T-helper 2 cell treated with Interferon-gamma antibody and Interleukin-4, amounts not matched to agents 5 μg/mL and 100 μg/mL, for 36 hours (primary cell): ENCODE measurements at regions not wholly inside any gene's neighbourhood (a gene's known extent, or its start where the extent isn't known, plus 50 kb on each side); places are given as distances from the start of the nearest gene placed in this dataset.
A peak's percentile ranks its signal among the peaks of the same experiment; 100 is the strongest.

Source experiments
- DNase-seq: peaks from one replicate; pipeline ENCODE4 v3.0.0; 2021; ENCODE audit warnings: low spot score
- H3K27ac Mint-ChIP-seq: one replicate; pipeline ENCODE4 v1.8.0; 2021; ENCODE audit warnings: mild to moderate bottlenecking, mixed read lengths
- H3K27me3 Mint-ChIP-seq: one replicate; pipeline ENCODE4 v1.8.0; 2021; ENCODE audit warnings: low read depth, mixed read lengths
- H3K36me3 Mint-ChIP-seq: one replicate; pipeline ENCODE4 v1.8.0; 2021; ENCODE audit warnings: low read depth, mixed read lengths
- H3K4me1 Mint-ChIP-seq: one replicate; pipeline ENCODE4 v1.8.0; 2021; ENCODE audit warnings: low read depth, mixed read lengths
- H3K4me3 Mint-ChIP-seq: one replicate; pipeline ENCODE4 v1.8.0; 2022; ENCODE audit warnings: mild to moderate bottlenecking, moderate library complexity, mixed read lengths
- H3K9me3 Mint-ChIP-seq: one replicate; pipeline ENCODE4 v1.8.0; 2021; ENCODE audit warnings: mixed read lengths

DNA sequence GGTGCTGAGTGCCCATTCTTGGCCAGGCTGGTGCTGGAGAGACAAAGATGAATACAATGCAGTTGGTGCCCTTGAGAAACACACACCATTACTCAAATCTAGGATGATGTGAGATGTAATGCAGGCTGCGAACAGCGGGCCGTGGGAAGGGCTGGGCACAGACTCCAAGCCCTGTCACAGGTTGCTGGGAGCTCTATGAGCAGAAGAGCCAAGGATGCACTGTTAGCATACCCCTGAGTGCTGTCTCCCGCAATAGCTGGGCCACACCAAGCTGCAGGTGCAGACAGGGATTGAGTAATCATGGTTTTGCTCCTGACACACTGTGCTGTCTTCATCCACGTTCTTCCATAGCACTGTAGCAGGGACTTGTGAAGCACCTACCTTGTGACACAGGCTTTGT is 247.5 kb upstream of the CRY1 start:
- Mint-ChIP-seq H3K27ac (no peak overlapping the region), H3K9me3 (peaks cover 6% of the 10 kb centered on the region), H3K36me3 (peaks cover 24% of the 10 kb centered on the region), H3K27me3 (no peaks in the 10 kb centered on the region), H3K4me1 (peaks cover 21% of the 10 kb centered on the region), H3K4me3 (no peak overlapping the region)
- no peak for DNase-seq

DNA sequence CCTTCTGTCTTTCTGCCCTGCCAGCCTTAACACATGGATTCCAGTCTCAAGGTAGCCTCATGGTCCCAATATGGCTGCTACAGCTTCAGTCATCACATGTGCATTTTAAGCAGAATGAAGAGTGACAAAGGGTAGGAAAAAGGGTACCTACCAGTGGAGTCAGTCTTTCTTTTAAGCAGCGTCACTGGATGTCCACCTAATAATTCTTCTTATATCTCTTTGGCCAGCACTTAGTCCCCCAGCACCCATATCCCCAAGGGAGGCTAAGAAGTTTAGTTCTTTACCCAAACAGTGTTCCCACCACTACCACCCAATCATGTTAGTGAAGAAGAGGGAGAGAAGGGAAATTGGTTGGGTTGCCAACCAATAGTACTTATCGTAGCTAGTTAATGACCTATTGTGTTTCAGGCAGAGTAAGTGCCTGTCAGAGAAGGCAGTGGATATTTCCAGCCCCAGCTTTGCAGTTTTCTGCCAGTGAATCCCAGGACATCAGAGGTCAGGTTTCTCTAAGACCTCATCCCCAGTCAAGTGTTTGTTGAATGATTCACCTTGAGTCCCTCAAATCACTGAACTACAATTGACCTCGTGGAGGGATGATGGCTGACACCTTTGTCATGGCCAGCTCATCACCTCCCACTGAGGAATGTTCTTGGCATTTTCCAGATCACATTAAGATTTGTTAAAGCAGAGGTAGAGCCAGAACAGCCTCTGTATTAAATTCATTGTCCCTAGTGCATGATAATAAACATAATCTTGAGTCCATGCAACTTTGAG is 250.9 kb upstream of the CRY1 start:
- DNase-seq = no peak
- H3K4me3 Mint-ChIP-seq = no peak overlapping the region

DNA sequence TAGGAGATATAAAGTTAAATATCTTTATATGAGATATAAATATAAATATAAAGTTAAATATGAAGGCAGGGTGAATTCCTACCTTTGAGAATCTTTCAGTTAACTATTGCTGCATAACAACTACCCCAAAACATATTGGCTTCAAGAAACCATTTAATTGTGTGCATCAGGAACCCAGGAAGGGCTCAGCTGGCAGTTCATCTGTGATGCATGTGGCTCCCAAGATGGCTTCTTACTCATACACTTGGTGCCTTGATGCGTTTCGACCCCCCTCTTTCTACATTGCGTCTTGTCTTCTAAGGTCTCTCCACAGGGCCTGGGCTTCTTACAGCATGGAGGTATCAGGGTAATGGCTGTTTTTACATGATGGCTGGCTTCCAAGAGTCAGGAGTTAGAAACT is 253.9 kb upstream of the CRY1 start:
- Mint-ChIP-seq H3K27ac (no peak overlapping the region), H3K36me3 (peaks cover 22% of the 10 kb centered on the region), H3K27me3 (no peaks in the 10 kb centered on the region), H3K9me3 (peaks cover 12% of the 10 kb centered on the region), H3K4me1 (peaks cover 21% of the 10 kb centered on the region), H3K4me3 (no peak overlapping the region)
- DNase-seq = no peak

More for the DNA sequence above, 250.9 kb upstream of the CRY1 start:
- peaks cover 18% of the 10 kb centered on the region for H3K4me1 Mint-ChIP-seq
- no peak overlapping the region for H3K27ac Mint-ChIP-seq
- H3K9me3 Mint-ChIP-seq = peaks cover 12% of the 10 kb centered on the region
- H3K36me3 Mint-ChIP-seq = peaks cover 32% of the 10 kb centered on the region
- no peaks in the 10 kb centered on the region for H3K27me3 Mint-ChIP-seq

DNA sequence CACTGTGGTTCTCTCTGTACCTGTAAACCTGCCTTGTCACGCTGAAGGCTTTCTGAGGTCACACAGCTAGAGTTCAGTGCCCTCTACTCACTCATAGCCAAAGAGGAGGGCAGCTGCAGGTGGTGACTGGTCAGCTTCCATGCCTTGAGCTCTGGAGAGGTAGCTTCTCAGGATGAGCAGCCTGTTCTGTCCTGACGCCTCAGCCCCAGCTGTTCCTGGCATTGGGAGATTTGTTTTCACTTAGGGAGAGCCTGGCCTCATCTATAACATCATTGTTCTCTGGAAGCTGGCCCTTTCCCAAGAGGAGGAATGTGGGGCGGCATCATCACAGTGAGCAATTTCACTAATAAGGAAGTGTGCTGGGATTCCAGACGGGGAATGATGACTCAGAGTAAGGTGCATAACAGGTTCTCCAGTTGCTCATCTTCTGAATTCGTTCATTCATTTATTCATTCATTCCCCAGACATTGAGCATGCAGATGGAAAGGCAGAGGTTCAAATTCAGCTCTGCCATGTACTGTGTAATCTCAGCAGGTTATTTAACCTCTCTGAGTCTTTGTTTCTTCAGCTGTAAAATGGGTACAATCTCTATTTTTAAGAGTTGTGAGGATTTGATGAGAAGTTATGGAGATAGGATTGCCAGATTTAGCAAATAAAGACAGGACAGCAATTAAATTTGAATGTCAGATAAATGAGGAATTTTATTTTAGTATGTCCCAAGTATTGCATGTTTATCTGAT is 255.8 kb upstream of the CRY1 start:
- Mint-ChIP-seq H3K36me3 (peaks cover 18% of the 10 kb centered on the region), H3K27ac (no peak overlapping the region), H3K9me3 (peaks cover 8% of the 10 kb centered on the region), H3K27me3 (no peaks in the 10 kb centered on the region), H3K4me1 (peaks cover 31% of the 10 kb centered on the region), H3K4me3 (no peak overlapping the region)
- no peak for DNase-seq

DNA sequence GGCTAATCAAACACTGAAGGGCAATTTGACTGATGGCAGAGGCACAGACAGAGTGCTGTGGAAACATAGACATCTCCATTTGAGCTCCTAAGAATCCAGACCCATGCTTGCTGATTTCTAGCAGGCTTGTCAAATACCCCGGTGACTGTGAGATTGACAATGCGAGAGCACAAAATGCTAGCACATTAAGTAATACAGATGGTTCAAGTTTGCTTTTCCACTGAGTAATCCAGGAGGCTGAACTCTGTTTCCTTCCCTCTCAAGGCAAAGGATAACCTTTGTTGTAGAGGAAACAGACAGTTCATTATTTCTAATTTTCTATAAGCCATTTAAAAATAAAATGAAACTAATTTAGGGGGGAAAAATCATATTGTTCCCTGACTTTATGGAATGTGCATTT is 256.5 kb upstream of the CRY1 start:
- Mint-ChIP-seq H3K4me1 (peaks cover 34% of the 10 kb centered on the region), H3K27me3 (no peaks in the 10 kb centered on the region), H3K4me3 (no peak overlapping the region), H3K9me3 (peaks cover 8% of the 10 kb centered on the region), H3K36me3 (peaks cover 18% of the 10 kb centered on the region), H3K27ac (no peak overlapping the region)
- no peak for DNase-seq

DNA sequence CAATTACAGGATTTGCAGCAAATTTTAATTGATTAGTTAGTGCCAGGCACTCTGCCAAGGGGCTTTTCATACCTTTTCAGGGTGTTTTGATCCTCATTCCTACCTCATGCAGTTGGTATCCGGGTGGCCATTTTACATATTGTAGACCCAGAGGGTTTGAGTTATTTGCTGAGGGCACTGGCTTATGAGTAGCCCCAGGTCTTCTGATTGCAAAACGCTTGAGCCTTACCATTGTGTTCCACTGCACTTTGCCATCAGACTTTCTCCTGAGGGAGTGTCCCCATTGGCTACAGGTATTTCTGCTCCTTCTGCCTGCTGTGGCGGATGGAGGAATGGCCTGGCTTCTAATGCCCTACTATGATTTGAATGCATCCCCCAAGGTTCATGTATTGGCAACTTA is 257.8 kb upstream of the CRY1 start:
- DNase-seq = no peak
- H3K27ac Mint-ChIP-seq = no peak overlapping the region
- no peak overlapping the region for H3K4me3 Mint-ChIP-seq
- H3K9me3 Mint-ChIP-seq = peaks cover 5% of the 10 kb centered on the region
- peaks cover 15% of the 10 kb centered on the region for H3K36me3 Mint-ChIP-seq
- H3K27me3 Mint-ChIP-seq = no peaks in the 10 kb centered on the region
- H3K4me1 Mint-ChIP-seq = peaks cover 46% of the 10 kb centered on the region

DNA sequence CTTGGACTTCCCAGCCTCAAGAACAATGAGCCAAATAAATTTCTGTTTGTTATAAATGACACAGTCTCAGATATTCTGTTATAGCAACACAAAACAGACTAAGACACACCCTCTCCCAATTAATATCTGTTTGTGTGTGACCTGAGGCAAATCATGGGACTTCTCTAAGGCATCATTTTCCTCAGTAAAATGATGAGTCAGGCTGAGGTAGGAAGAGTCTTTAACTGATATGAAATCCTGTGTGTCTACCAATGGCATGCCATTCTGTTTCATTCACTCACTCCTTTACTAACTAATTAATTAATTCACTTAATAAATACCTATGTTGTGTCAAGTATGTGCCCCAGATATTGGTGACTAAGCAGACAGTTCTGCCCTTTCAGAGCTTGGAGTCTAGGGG is 258.4 kb upstream of the CRY1 start:
- Mint-ChIP-seq H3K27ac (no peak overlapping the region), H3K4me1 (peaks cover 51% of the 10 kb centered on the region), H3K27me3 (no peaks in the 10 kb centered on the region), H3K36me3 (peaks cover 15% of the 10 kb centered on the region), H3K4me3 (no peak overlapping the region), H3K9me3 (peaks cover 5% of the 10 kb centered on the region)
- no peak for DNase-seq

DNA sequence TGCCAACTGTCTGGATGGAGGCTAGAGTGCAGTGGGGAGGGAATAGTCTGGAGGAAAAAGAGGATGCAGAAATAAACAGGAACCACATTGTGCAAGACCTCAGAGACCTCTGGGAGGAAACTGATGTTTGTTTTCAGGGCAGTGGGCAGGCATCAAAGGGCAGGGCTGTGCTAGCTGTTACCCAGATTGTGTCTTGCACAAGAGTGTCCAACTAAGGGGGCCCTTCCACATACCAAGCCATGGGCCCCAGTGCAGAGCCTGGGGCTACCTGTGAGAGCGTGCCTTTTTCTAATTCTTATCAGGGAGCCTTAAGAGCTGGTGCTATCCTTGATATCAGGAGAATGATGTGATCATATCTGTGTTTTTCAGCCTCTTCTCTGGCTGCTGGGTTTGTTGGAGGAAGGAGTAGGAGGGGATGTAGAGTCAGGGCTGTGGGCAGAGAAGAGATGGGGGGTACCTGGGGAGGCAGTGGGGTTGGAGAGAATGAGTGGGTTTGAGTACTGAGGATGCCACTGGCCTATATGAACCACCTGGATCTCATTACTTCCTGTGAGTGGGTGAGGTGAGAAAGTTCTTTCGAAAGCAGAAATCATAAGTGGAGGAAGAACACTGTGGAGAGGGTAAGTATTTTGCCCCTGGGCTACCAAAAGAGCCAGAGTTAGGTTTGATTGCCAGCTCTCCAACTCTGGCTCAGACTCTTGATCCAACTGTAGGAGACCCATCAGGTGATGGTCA is 259.2 kb upstream of the CRY1 start:
- H3K27ac Mint-ChIP-seq = peak overlapping the region; percentile 32
- no peaks in the 10 kb centered on the region for H3K27me3 Mint-ChIP-seq
- H3K9me3 Mint-ChIP-seq = peaks cover 2% of the 10 kb centered on the region
- H3K4me1 Mint-ChIP-seq = peaks cover 53% of the 10 kb centered on the region
- peaks cover 12% of the 10 kb centered on the region for H3K36me3 Mint-ChIP-seq
- H3K4me3 Mint-ChIP-seq = peak overlapping the region; percentile 19
- peak; percentile 62 for DNase-seq

DNA sequence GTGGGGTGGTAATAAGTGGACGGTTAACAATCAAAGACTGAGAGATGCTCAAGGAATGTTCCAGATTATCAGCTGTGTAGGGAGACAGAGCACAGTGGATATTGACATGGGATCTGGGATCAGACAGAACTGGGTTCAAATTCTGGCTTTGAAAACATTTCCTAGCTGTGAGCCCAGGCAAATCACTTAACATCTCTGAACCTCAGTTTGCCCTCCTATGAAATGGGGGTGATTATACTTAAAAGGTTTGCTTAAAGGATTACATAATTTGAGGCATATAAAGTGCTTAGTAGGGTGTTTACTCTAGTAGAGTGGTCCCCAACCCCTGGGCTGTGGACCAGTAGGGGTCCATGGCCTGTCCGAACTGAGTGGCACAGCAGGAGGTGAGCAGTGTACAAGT is 260.0 kb upstream of the CRY1 start:
- Mint-ChIP-seq H3K4me3 (no peak overlapping the region), H3K9me3 (no peaks in the 10 kb centered on the region), H3K27ac (no peak overlapping the region)

DNA sequence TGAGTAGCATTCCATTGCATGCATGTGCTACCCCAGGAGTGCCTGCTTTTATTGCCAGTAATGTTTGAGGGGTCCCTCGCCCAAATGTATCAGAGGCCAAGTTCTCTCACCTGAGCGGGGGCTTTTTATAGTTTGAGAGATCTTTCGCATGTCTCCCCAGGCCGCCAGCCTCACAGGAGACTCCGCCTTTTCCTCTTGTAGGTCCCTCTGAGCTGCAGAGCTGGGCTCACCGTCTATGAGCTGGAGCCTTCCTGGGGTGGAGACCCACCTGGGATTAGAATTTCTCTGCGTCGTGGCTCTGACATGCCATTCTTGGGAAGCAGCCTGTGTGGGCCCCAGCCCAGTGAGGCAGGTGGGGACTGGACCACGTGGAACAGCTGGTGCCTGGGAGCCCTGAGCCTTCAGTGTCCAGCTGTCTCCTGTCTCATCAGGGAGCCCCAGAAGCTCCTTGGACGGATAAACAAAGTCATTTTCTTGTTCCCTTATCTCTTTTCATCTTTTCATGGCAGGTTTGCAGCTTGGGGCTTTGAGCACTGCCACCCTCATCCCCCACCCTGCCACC is 261.7 kb upstream of the CRY1 start:
- Mint-ChIP-seq H3K36me3 (peaks cover 6% of the 10 kb centered on the region), H3K27ac (no peak overlapping the region), H3K9me3 (no peaks in the 10 kb centered on the region), H3K27me3 (no peaks in the 10 kb centered on the region), H3K4me1 (peaks cover 48% of the 10 kb centered on the region), H3K4me3 (no peak overlapping the region)
- DNase-seq = no peak

More for the DNA sequence above, 260.0 kb upstream of the CRY1 start:
- no peak for DNase-seq
- Mint-ChIP-seq H3K36me3 (peaks cover 6% of the 10 kb centered on the region), H3K27me3 (no peaks in the 10 kb centered on the region), H3K4me1 (peaks cover 47% of the 10 kb centered on the region)

DNA sequence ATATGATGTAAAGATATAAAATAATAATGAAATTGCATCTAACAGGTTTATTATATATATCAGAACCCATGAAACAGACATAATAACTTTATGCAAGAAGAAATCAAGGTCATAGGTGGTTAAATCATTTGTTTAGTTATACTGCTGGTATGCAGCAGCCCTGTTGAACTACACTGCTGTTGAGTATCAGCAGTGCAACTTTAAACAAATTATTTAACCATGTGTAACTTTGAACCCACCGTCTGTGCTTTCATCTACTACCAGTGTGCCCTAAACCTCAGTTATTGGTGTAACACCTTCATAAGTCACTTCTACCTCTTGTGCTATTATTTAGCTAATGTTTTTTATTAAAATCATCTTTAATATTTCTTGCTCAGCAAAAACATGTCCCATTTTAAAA is 262.3 kb upstream of the CRY1 start:
- H3K4me3 Mint-ChIP-seq = no peak overlapping the region
- no peaks in the 10 kb centered on the region for H3K9me3 Mint-ChIP-seq
- no peak for DNase-seq
- H3K27me3 Mint-ChIP-seq = no peaks in the 10 kb centered on the region
- H3K4me1 Mint-ChIP-seq = peaks cover 48% of the 10 kb centered on the region
- no peak overlapping the region for H3K27ac Mint-ChIP-seq
- peaks cover 6% of the 10 kb centered on the region for H3K36me3 Mint-ChIP-seq

DNA sequence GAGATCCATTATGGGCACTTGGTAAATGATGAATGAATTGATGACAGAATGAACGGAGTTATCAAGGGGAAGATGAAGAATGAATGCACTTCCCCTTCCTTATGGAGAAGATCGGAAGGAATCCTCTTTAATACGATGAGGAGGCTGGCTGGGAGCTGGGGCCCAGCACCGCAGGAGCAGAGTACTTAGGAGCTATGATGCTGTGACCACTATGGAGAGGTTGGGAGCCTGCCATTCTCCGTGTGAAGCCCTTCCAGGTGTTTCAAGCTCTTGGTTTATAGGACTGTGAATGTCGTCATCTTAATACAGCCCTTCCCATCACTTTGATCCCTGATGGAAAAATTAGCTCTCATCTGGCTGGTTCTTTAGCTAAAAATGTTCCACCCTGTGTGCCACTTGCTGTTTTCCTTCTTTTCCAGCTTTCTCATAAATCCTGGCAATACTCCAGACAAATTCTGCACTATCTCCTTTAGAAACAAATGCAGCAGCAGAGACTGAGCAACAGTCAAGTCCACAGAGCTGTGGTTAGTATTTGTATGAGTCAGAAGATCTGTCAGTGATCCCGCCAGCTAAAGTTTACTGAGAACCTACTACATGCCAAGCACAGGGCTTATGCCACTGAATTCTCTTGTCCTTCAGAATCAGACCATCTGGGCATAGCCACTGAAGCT is 263.1 kb upstream of the CRY1 start:
- Mint-ChIP-seq H3K4me1 (peaks cover 46% of the 10 kb centered on the region), H3K9me3 (no peaks in the 10 kb centered on the region), H3K36me3 (peaks cover 6% of the 10 kb centered on the region), H3K27me3 (no peaks in the 10 kb centered on the region), H3K4me3 (no peak overlapping the region), H3K27ac (no peak overlapping the region)
- no peak for DNase-seq

DNA sequence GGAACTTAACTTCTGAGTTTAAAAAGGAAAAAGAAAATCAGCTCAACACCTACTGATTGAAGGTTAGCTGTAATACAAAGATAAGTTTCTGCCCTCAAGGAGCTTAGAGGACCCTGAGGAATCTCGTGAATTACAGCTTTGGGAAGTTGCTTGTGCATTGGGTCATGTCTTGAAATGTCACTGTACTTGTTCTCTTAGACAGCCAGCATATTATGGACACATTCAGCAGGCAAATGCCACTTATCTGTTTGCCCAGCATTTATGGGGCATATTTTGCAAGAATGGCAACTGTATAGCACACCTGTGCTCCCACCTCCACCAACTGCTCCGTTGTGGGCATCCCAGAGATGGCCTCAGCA is 263.6 kb upstream of the CRY1 start:
- peaks cover 6% of the 10 kb centered on the region for H3K36me3 Mint-ChIP-seq
- no peaks in the 10 kb centered on the region for H3K9me3 Mint-ChIP-seq
- no peak overlapping the region for H3K4me3 Mint-ChIP-seq
- no peak overlapping the region for H3K27ac Mint-ChIP-seq
- no peaks in the 10 kb centered on the region for H3K27me3 Mint-ChIP-seq
- DNase-seq = no peak
- peaks cover 42% of the 10 kb centered on the region for H3K4me1 Mint-ChIP-seq
